GM21786 (cell line): ENCODE measurements at regions not wholly inside any gene's neighbourhood (a gene's known extent, or its start where the extent isn't known, plus 50 kb on each side); places are given as distances from the start of the nearest gene placed in this dataset.
"Not testable (repeated sequence)": the region's sequence is repeated elsewhere in the genome, so short reads cannot be mapped to it uniquely, and the experiment has no call there.

ENCODE experiments used
- ATAC-seq: cut with Tn5 transposase; IDR thresholded peaks from one replicate; pipeline ENCODE4 v1.9.1; 2021; ENCODE audit not compliant: unreplicated experiment

DNA sequence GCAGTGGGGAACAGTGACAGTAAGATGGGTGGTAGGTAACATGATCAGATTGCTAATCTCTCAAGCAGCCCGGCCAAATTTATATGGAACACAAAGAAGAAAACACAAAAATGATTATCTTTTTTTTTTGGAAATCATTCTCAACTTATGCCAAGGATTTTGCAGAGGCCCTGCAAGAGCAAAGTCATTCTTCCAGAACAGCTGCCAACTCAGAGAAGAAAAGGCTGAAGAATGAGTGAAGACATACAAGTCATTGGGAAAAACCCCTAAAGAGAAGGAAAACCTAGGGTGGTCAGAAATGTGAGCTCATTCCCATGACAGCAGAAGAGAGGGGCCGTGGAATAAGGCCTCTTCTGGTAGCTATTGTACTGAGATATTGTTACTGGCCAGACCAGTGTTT lies 246.7 kb downstream of the SHOX2 start:
- no peak for ATAC-seq

DNA sequence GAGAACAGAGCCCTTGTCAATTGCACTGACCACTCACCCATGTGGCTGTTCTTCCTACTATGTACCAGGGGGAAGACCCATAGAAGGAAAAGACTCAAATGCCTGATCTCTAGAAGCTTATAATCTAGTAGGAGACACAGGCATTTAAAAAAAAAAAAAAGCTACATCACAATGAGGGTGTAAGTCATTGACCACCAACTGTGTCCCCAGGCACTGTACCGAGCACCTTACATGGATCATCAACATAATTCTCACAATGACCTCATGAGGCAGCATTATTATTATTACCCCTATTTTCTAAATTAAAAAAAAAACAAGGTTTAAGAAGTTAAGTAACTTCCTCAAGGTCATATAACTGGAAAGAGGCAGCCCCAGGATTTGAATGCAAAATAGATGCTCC lies 247.4 kb downstream of the SHOX2 start:
- ATAC-seq: no peak

DNA sequence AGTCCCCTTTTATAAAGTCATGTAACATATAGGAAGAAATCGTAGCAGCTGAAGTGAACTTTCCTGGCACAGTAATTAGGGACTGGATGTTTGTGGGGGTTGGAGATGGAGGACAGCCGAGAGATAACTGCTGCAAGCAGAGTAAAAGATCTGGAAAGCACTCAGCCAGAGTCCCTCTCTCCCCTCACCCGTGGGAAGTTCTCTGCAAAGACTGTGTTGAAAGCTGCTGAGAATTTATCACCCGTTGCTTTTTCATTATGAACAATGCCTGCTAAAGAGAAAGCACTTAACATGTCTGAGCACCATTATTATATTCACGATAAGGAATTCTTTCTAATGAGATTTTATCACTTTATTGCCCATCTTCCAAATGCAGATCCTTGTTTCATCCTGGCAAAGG lies 248.8 kb downstream of the SHOX2 start:
- ATAC-seq: no peak

- no peak for ATAC-seq
These were observed 249.9 kb downstream of the SHOX2 start for GRCh38 chr3:157856078-157856939.

DNA sequence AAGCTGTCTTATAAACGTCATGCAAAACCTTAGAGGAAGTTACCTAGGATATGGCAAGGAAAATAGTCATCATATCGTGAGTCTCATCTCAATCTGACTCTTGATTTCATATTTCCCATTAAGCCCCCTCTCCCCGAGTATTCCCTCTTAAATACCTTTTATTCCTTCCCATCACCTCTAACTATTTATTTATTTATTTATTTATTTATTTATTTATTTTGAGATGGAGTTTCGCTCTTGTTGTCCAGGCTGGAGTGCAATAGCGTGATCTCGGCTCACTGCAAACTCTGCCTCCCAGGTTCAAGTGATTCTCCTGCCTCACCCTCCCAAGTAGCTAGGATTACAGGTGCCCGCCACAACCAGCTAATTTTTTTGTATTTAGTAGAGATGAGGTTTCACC lies 260.4 kb downstream of the SHOX2 start:
- ATAC-seq: not testable (repeated sequence)

DNA sequence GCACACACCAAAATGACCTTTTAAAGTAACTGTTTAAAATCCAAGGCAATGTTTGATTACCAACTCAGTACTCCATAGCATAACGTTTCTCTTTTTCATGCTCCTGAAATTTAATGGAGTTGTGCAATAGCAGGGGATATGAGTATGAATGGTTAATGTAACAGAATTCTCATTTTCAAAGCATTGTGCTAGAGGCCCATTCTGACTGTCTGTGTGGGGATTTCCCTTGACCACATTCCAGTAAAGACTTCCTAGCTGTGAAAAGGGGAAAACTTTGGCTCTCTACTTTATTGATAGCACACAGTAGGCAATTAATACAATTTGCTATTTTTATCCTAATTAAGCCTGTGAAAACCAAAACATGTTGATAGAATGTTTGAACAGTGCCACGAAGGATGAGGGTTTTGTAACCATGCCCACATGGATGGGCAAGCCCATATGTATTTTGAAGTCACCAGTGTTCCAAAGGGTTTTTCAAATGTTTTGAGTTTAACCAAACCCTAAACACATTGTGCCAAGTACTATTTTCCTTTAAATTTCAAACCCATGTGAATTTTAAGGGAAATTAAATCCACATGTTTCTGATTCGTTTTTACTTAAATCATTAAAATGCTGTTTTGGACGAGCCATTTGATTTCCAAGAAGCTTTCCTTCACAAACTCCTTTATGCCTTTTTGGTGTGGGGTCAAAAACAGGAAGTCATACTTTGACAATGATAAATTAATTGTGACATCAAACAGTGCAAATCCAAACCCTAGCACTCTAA lies 261.2 kb downstream of the SHOX2 start:
- no peak for ATAC-seq

- ATAC-seq: no peak
These were observed 262.0 kb downstream of the SHOX2 start for GRCh38 chr3:157844216-157844615.

DNA sequence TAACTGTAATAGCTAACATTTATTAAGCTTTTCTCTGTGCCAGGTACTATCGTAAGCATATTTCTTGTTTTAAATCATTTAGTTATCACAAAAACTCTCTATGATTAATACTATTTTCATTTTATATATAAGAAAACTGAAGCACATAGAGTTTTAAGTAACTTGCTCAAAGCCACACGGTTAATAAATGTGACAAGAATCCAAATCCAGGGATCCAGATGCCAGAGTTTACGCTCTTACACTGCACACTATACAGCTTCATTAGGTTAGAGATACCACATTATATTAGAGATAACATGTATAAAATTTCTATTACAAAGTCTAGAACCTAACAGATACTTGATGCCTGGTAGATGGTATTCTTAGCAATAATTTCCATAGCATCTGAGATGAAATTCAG lies 265.2 kb downstream of the SHOX2 start:
- ATAC-seq: no peak

GRCh38 chr3:157840564-157840963 lies 265.7 kb downstream of the SHOX2 start:
- ATAC-seq: no peak

GRCh38 chr3:157838457-157838856 lies 267.8 kb downstream of the SHOX2 start:
- ATAC-seq: no peak

GRCh38 chr3:157837336-157837735 lies 268.9 kb downstream of the SHOX2 start:
- no peak for ATAC-seq

GRCh38 chr3:157836022-157836421 lies 270.2 kb downstream of the SHOX2 start:
- no peak for ATAC-seq

GRCh38 chr3:157832588-157832987 lies 273.6 kb downstream of the SHOX2 start:
- ATAC-seq: no peak

DNA sequence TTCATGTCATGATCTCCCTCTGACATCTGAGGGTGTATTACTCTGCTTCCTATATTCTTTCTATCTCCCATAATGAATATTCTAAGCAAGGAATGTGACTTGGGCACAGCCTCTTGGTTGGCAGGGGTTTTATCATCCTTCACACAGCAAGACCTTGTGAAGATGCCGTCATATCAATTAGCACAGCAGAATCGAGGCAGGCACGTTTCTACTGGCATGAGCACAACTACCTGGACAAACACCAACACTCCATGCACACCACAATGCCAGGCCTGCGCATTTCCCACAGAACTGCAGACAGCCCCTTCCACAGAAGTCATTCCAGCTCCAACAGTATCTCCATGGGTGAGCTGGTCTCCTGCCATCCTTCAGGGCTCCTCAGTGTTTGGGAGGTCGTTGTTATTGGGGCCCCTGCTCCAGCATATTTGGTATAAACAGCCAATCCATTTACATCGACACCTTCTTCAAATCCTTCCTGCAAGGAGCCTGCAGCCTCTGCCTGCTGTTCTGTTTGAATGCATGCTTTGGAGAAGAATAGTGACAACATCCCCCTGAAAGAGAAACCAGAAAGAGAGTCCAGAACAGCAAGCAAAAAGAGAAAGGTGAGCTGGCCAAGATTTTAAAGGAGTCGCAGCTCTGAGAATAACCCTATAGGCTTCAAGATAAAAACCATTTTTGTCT lies 275.5 kb downstream of the SHOX2 start:
- ATAC-seq: no peak

- ATAC-seq: no peak
These were observed 276.4 kb downstream of the SHOX2 start for GRCh38 chr3:157829786-157830185.

DNA sequence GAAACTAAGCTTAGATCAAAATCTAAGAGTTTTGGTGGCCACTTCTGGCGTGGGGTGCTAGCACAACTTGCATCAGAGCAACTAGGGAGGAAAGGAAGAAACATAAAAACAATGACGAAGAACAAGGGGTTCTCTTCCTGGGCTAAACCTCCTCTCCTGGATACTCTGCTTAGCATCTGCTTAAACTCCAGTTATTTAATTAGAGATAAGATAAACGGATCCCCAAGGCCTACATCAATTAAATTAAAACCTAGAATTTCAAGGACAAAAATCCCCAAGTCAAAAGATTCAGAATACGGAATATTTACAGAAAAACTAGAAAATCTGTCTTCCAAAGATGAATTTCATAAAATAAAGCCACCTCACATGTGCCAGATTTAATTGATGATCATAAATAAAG lies 281.9 kb downstream of the SHOX2 start:
- ATAC-seq: no peak

- ATAC-seq: no peak
These were observed 283.2 kb downstream of the SHOX2 start for GRCh38 chr3:157823050-157823449.

- no peak for ATAC-seq
These were observed 286.1 kb downstream of the SHOX2 start for GRCh38 chr3:157820157-157820517.

- ATAC-seq: no peak
These were observed 286.7 kb downstream of the SHOX2 start for GRCh38 chr3:157819270-157820156.

- no peak for ATAC-seq
These were observed 289.3 kb downstream of the SHOX2 start for GRCh38 chr3:157816896-157817295.

- no peak for ATAC-seq
These were observed 289.9 kb downstream of the SHOX2 start for GRCh38 chr3:157816296-157816695.
